ENCODE measurements at regions not wholly inside any gene's neighbourhood (a gene's known extent, or its start where the extent isn't known, plus 50 kb on each side); places are given as distances from the start of the nearest gene placed in this dataset.
A peak's percentile ranks its signal among the peaks of the same experiment; 100 is the strongest.

- Histone ChIP-seq H3K4me1 (ENCODE audit: insufficient read depth, low read length, severe bottlenecking) (no peaks in the 10 kb centered on the region), H3K9me2 (ENCODE audit: low read depth, low read length) (no peaks in the 10 kb centered on the region), H3K36me3 (ENCODE audit: insufficient read depth, low read length) (no peaks in the 10 kb centered on the region), H3K9me3 (ENCODE audit: low read length) (no peaks in the 10 kb centered on the region), H3K27me3 (ENCODE audit: insufficient read depth, low read length) (peaks cover 3% of the 10 kb centered on the region; the same call in 1 of the 2 replicates), H3K4me3 (ENCODE audit: low read depth, low read length, poor library complexity, severe bottlenecking) (no peak overlapping the region), H3K79me2 (ENCODE audit: insufficient read depth, low read length) (no peaks in the 10 kb centered on the region), H3K9ac (ENCODE audit: low read length) (no peak overlapping the region), H3K4me2 (ENCODE audit: low read length) (no peak overlapping the region), H2AFZ (ENCODE audit: low read length) (no peak overlapping the region), H3K27ac (ENCODE audit: low read depth, low read length, poor library complexity, severe bottlenecking) (no peak overlapping the region), H3F3A (ENCODE audit: insufficient read depth, low read length) (no peaks in the 10 kb centered on the region), H4K20me1 (ENCODE audit: insufficient read depth, low read length) (no peaks in the 10 kb centered on the region)
- TF ChIP-seq EZH2 (IDR thresholded peaks at IDR 0.05; ENCODE audit: borderline replicate concordance, low read length): no peak
- no peak for TF ChIP-seq CTCF (IDR thresholded peaks at IDR 0.05; ENCODE audit: low read length)
Measured at GRCh38 chr1:34639701-34640100, 115.1 kb upstream of the GJB5 start.

DNA sequence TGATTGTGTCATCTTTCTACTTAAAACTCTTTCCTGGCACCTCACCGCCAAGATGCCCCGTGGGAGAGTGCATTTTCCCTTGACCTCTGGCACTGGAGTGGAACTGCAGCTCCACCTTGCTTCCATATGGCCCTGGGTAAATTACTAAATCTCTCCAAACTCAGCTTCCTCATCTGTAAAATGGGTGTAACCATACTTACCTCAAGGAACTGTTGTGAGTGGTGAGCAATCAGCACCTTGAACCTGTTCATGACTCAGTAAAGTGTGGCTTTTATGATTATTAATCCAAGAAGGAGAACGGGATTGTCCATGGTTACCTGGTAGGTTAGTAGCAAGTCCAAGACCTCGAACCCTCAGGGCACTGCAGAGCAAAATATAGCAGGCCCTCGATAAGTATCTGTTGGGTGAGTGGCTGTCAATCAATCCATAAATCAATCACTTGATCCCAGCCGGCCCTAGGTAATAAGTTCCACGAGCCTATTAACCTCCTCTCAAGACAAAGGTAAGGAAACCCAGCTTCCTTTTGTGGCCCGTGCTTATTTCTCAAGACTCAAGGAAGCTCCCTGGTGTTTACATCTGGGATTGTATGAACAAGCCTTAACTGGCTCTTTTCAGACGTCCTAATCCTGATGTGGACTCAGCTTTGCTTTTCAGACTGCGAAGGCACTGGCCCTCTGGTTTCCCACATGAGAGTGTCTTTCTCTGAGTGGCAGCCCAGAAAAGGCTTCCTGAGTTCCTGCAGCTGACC is 114.0 kb upstream of the GJB5 start:
- H3K27ac ChIP-seq (ENCODE audit: low read depth, low read length, poor library complexity, severe bottlenecking): no peak overlapping the region
- no peaks in the 10 kb centered on the region for H4K20me1 ChIP-seq (ENCODE audit: insufficient read depth, low read length)
- no peaks in the 10 kb centered on the region for H3K4me1 ChIP-seq (ENCODE audit: insufficient read depth, low read length, severe bottlenecking)
- no peaks in the 10 kb centered on the region for H3K36me3 ChIP-seq (ENCODE audit: insufficient read depth, low read length)
- H3K9ac ChIP-seq (ENCODE audit: low read length): no peak overlapping the region
- no peaks in the 10 kb centered on the region for H3K9me3 ChIP-seq (ENCODE audit: low read length)
- no peaks in the 10 kb centered on the region for H3K9me2 ChIP-seq (ENCODE audit: low read depth, low read length)
- H2AFZ ChIP-seq (ENCODE audit: low read length): no peak overlapping the region
- no peak for TF ChIP-seq EZH2 (IDR thresholded peaks at IDR 0.05; ENCODE audit: borderline replicate concordance, low read length)
- no peak for TF ChIP-seq CTCF (IDR thresholded peaks at IDR 0.05; ENCODE audit: low read length)
- H3K79me2 ChIP-seq (ENCODE audit: insufficient read depth, low read length): no peaks in the 10 kb centered on the region
- no peak overlapping the region for H3K4me3 ChIP-seq (ENCODE audit: low read depth, low read length, poor library complexity, severe bottlenecking)
- no peaks in the 10 kb centered on the region for H3F3A ChIP-seq (ENCODE audit: insufficient read depth, low read length)
- H3K4me2 ChIP-seq (ENCODE audit: low read length): no peak overlapping the region
- peaks cover 3% of the 10 kb centered on the region; the same call in 1 of the 2 replicates for H3K27me3 ChIP-seq (ENCODE audit: insufficient read depth, low read length)

DNA sequence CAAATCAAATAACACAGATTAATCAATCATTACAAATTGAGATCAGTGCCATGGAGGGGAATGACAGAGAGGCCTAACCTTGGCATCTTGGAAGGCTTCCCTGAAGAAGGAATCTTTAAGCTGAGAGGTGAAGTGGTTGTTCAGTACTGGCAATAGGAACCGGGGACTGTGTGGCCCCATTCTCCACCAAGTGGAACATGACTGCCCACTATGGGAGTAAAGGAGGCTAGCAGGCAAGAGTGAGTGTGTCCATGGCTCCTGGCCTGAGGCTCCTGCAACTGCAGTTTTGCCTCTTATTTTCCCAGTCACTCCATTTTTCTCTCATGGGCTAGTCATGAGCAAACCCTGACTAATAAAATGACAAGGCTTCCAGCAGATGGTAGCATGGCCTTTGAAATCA is 112.2 kb upstream of the GJB5 start:
- no peaks in the 10 kb centered on the region for H3K36me3 ChIP-seq (ENCODE audit: insufficient read depth, low read length)
- TF ChIP-seq CTCF (IDR thresholded peaks at IDR 0.05; ENCODE audit: low read length): 0 out of 2 replicates have a peak, but pooled peaks have one; percentile 7
- no peak for TF ChIP-seq EZH2 (IDR thresholded peaks at IDR 0.05; ENCODE audit: borderline replicate concordance, low read length)
- H3K4me1 ChIP-seq (ENCODE audit: insufficient read depth, low read length, severe bottlenecking): no peaks in the 10 kb centered on the region
- no peak overlapping the region for H3K9ac ChIP-seq (ENCODE audit: low read length)
- peaks cover 3% of the 10 kb centered on the region; the same call in 1 of the 2 replicates for H3K27me3 ChIP-seq (ENCODE audit: insufficient read depth, low read length)
- H3K4me2 ChIP-seq (ENCODE audit: low read length): no peak overlapping the region
- no peaks in the 10 kb centered on the region for H3K9me3 ChIP-seq (ENCODE audit: low read length)
- H3K79me2 ChIP-seq (ENCODE audit: insufficient read depth, low read length): no peaks in the 10 kb centered on the region
- H3K9me2 ChIP-seq (ENCODE audit: low read depth, low read length): no peaks in the 10 kb centered on the region
- no peaks in the 10 kb centered on the region for H4K20me1 ChIP-seq (ENCODE audit: insufficient read depth, low read length)
- H3K4me3 ChIP-seq (ENCODE audit: low read depth, low read length, poor library complexity, severe bottlenecking): no peak overlapping the region
- H3K27ac ChIP-seq (ENCODE audit: low read depth, low read length, poor library complexity, severe bottlenecking): no peak overlapping the region
- H3F3A ChIP-seq (ENCODE audit: insufficient read depth, low read length): no peaks in the 10 kb centered on the region
- no peak overlapping the region for H2AFZ ChIP-seq (ENCODE audit: low read length)
